Transverse colon (tissue), 4 donors: ENCODE measurements at regions not wholly inside any gene's neighbourhood (a gene's known extent, or its start where the extent isn't known, plus 50 kb on each side); places are given as distances from the start of the nearest gene placed in this dataset.

Source experiments
- DNase-seq: peaks from one replicate; pipeline ENCODE4 v3.0.0-alpha.2; 2019
- H3K27ac ChIP-seq, 4 donors: fragments of 200-600 bp; sonication (generic); 2 replicates each; pipeline ENCODE4 v1.5.1; 2016 to 2018; ENCODE audit warnings: inconsistent platforms in 4 of 4
- H3K27me3 ChIP-seq: fragments of 200-600 bp; sonication (generic); 2 replicates; pipeline ENCODE4 v1.5.1; 2017; ENCODE audit warnings: inconsistent platforms
- H3K36me3 ChIP-seq, 4 donors: fragments of 200-600 bp; sonication (generic); 2 replicates each; pipeline ENCODE4 v1.5.1; 2017 to 2019; ENCODE audit warnings: inconsistent platforms in 4 of 4
- H3K4me1 ChIP-seq, 4 donors: fragments of 200-600 bp; sonication (generic); 2 replicates each; pipeline ENCODE4 v1.5.1; 2017 to 2020; ENCODE audit warnings: inconsistent platforms in 4 of 4
- H3K4me3 ChIP-seq, 4 donors: fragments of 200-600 bp; sonication (generic); 1 replicate in 1 of 4; 2 replicates in 3 of 4; pipeline versions ENCODE4 v1.5.1 to v1.6.1; 2017 to 2019; ENCODE audit warnings: inconsistent platforms in 4 of 4
- H3K9me3 ChIP-seq, 2 donors: fragments of 200-600 bp; sonication (generic); 2 replicates each; pipeline ENCODE4 v1.5.1; 2017 to 2019; ENCODE audit warnings: inconsistent platforms in 2 of 2
- EP300 ChIP-seq: sonication (generic); formaldehyde crosslinking; IDR thresholded peaks from one replicate; pipeline ENCODE4 v1.6.1; 2017; ENCODE audit warnings: antibody characterized with exemption, low read depth
- POLR2A ChIP-seq: fragments of 450-650 bp; IDR thresholded peaks from one replicate; pipeline ENCODE4 v1.6.1; 2016; ENCODE audit warnings: antibody characterized with exemption, mild to moderate bottlenecking, moderate library complexity
- POLR2AphosphoS5 ChIP-seq, 3 donors: sonication (generic); formaldehyde crosslinking; IDR thresholded peaks; one replicate each; pipeline ENCODE4 v1.6.1; 2016; ENCODE audit warnings: antibody characterized with exemption in 3 of 3
- WGBS, 2 donors: methylation state at CpG; one replicate each; pipeline ENCODE4 v1.1.5; 2018; ENCODE audit warnings: low coverage in 1 of 2; 5-methylcytosine and 5-hydroxymethylcytosine counted together
- in situ Hi-C, 4 donors: fragments of 200-750 bp; cut with MboI; loops; one replicate each; pipeline versions ENCODE4 v1.15.0 to v1.15.1; 2017; ENCODE audit warnings: low sequenced_read_pairs in 3 of 4, low pct_ligation_motif_present in 1 of 4, low pct_unique_long_range_greater_than_20kb in 1 of 4
- intact Hi-C: fragments of 100-400 bp; cut with DNase I; formaldehyde crosslinking; loops from one replicate; pipeline ENCODE4 v1.15.1; 2023; ENCODE audit warnings: low total_unique reads
- TF ChIP-seq, protein P1 (sequence below), 5 experiments: fragments of 200-600 bp in 3 of 5; fragments of 450-650 bp in 2 of 5; sonication (generic) in 3 of 5; IDR thresholded peaks; 1 replicate in 2 of 5; 2 replicates in 3 of 5; pipeline ENCODE4 v1.5.1; 2016 to 2017; ENCODE audit warnings: antibody characterized with exemption in 5 of 5, inconsistent platforms in 3 of 5, mild to moderate bottlenecking in 2 of 5, moderate library complexity in 1 of 5

DNA sequence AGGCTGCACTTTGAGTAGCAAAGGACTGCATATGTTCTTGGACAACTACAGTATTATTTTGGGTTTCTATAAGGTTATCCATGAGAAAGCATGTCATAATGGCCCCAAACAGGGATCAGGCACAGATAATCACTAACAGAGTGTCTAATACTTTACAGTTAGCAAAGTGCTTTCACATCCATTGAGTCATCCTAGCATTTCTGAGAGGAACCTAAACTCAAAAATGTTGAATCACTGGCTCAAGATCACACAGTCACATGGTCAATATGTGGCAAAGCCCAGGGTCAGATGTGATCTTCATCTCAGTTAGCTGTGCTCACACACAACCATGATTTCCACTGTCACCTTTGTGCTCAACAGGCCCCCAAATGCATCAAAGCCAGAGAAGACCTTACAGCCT, 156.1 kb upstream of the VRK2 start:
- no peak overlapping the region for H3K27ac ChIP-seq
- no peak for DNase-seq
- intact Hi-C loops: no loop called here

DNA sequence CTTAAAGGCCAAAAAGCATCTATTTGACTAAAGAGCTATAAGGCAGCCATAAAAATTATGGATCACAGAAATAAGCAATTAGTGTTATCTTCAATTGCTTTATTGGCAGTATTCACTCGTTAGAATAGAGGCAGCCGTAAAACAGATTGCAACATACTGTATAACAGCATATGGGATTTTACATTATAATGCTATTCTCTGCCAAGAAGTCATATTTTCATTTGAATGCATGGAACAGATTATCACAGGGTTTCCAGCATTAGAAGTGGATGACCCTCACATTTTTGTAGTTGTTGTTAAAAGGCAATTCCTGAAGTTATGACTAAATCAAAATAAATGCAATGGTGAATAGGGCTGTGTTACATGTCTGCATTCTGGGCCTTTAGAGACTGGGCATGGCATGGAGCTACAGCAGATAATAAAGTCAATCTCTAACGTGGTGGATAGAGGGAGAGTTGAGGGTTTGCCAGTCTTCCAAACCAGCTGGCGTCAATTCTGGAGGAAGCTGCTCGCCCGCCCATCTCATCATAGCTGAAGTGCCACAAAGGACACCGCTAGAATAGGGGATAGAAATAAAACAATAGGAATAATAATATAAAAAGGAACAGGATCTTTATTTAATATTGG, 155.4 kb upstream of the VRK2 start:
- 34 to 52% methylated on average over 6 to 7 of the region's 7 CpGs for WGBS, 2 donors
- Histone ChIP-seq H3K36me3 (no peaks in the 10 kb centered on the region), H3K9me3 (no peaks in the 10 kb centered on the region), H3K27me3 (no peaks in the 10 kb centered on the region), H3K4me3 (no peak overlapping the region), H3K4me1 (peaks cover 0 to 21% (median 10%) of the 10 kb centered on the region in 4 donors), H3K27ac (no peak overlapping the region)
- in situ Hi-C loops (no loop called here), intact Hi-C loops (no loop called here)
- DNase-seq: peak; percentile 37
- TF ChIP-seq, protein P1, sequence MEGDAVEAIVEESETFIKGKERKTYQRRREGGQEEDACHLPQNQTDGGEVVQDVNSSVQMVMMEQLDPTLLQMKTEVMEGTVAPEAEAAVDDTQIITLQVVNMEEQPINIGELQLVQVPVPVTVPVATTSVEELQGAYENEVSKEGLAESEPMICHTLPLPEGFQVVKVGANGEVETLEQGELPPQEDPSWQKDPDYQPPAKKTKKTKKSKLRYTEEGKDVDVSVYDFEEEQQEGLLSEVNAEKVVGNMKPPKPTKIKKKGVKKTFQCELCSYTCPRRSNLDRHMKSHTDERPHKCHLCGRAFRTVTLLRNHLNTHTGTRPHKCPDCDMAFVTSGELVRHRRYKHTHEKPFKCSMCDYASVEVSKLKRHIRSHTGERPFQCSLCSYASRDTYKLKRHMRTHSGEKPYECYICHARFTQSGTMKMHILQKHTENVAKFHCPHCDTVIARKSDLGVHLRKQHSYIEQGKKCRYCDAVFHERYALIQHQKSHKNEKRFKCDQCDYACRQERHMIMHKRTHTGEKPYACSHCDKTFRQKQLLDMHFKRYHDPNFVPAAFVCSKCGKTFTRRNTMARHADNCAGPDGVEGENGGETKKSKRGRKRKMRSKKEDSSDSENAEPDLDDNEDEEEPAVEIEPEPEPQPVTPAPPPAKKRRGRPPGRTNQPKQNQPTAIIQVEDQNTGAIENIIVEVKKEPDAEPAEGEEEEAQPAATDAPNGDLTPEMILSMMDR (IDR thresholded peaks at IDR 0.05): no peak
- TF ChIP-seq POLR2A (no peak), EP300 (no peak), POLR2AphosphoS5 (IDR thresholded peaks at IDR 0.05) (no peak)

More for the DNA sequence above, 156.1 kb upstream of the VRK2 start:
- in situ Hi-C loops: no loop called here
- Histone ChIP-seq H3K27me3 (no peaks in the 10 kb centered on the region), H3K4me1 (peaks cover 0 to 21% (median 10%) of the 10 kb centered on the region in 4 donors), H3K9me3 (no peaks in the 10 kb centered on the region), H3K36me3 (no peaks in the 10 kb centered on the region), H3K4me3 (no peak overlapping the region)
- TF ChIP-seq, protein P1 (IDR thresholded peaks at IDR 0.05): no peak
- TF ChIP-seq POLR2AphosphoS5 (IDR thresholded peaks at IDR 0.05) (no peak), POLR2A (no peak), EP300 (no peak)

DNA sequence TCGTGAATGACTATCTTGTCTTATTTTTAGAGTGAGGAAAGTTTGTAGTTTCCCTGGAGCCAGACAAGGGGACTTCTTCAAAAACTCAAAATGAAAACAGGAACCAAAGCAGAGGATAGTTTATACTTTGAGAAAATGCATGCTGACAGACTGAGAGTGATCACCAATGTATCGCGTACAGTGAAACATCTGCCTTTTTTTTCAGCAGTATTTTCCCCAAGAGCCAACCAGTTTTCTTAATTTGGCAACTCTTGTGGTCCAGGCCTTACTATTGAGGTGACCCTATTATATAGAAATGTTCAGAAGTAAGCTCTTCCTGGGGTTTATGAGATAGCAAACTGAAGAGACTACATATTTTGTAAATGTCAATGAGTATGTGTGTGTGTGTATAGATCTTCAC, 153.7 kb upstream of the VRK2 start:
- 39 to 41% methylated on average over 3 of the region's 3 CpGs for WGBS, 2 donors
- no peak overlapping the region for H3K27ac ChIP-seq
- H3K4me3 ChIP-seq: no peak overlapping the region
- no peak for DNase-seq
- peaks cover 0 to 21% (median 10%) of the 10 kb centered on the region in 4 donors for H3K4me1 ChIP-seq
- no peaks in the 10 kb centered on the region for H3K27me3 ChIP-seq
- in situ Hi-C loops: no loop called here
- no peaks in the 10 kb centered on the region for H3K9me3 ChIP-seq
- no peaks in the 10 kb centered on the region for H3K36me3 ChIP-seq
- TF ChIP-seq EP300 (no peak), POLR2A (no peak), POLR2AphosphoS5 (IDR thresholded peaks at IDR 0.05) (no peak)
- TF ChIP-seq, protein P1 (IDR thresholded peaks at IDR 0.05): no peak
- intact Hi-C loops: no loop called here

DNA sequence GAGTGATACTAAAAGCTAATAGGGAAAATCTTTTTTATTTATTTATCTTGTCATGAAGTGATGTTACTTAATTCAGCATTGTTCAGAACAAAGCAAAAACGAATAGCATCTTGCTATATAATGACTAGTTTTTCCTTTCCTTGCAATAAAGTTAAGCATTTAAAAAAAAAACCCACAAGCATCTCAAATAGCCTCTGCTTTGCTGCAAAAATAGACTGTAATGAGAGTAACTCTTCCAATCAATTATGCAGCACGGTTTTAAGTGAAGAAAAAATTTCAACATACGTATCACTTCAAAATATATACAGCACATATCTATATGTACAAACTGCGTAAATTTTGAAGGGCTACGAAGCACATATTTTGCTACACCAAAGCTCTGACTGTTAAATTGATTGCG, 153.3 kb upstream of the VRK2 start:
- H3K9me3 ChIP-seq: no peaks in the 10 kb centered on the region
- in situ Hi-C loops: no loop called here
- TF ChIP-seq, protein P1 (IDR thresholded peaks at IDR 0.05): no peak
- TF ChIP-seq POLR2A (no peak), EP300 (no peak), POLR2AphosphoS5 (IDR thresholded peaks at IDR 0.05) (no peak)
- no peak overlapping the region for H3K4me3 ChIP-seq
- DNase-seq: no peak
- peaks cover 0 to 21% (median 10%) of the 10 kb centered on the region in 4 donors for H3K4me1 ChIP-seq
- intact Hi-C loops: no loop called here
- 75 to 78% methylated on average over 6 of the region's 6 CpGs for WGBS, 2 donors
- H3K27ac ChIP-seq: no peak overlapping the region
- no peaks in the 10 kb centered on the region for H3K27me3 ChIP-seq
- H3K36me3 ChIP-seq: no peaks in the 10 kb centered on the region
